ENCODE measurements at regions not wholly inside any gene's neighbourhood (a gene's known extent, or its start where the extent isn't known, plus 50 kb on each side); places are given as distances from the start of the nearest gene placed in this dataset.

DNA sequence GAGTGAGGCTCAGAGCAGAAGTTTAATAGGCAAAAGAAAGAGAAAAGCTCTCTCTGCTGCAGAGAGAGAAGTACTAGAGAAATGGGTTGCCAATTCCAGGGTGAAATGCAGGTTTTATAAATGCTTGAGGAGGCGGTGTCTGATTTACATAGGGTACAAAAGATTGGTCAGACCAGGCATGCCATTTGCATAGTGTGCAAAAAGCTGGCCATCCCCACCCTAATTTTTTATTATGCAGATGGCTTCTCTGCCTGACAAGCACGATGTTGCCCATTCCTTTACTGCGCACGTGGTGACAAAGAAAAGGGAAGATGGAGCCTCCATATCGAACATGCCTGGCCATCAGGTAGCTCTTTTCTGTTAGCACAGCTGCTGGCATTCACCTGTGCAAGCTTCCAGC lies 209.3 kb upstream of the PPFIA2 start:
- TF ChIP-seq CTCF (IDR thresholded peaks at IDR 0.05) (no peak), POLR2A (IDR thresholded peaks at IDR 0.05) (no peak)
